ENCODE measurements at regions not wholly inside any gene's neighbourhood (a gene's known extent, or its start where the extent isn't known, plus 50 kb on each side); places are given as distances from the start of the nearest gene placed in this dataset.

DNA sequence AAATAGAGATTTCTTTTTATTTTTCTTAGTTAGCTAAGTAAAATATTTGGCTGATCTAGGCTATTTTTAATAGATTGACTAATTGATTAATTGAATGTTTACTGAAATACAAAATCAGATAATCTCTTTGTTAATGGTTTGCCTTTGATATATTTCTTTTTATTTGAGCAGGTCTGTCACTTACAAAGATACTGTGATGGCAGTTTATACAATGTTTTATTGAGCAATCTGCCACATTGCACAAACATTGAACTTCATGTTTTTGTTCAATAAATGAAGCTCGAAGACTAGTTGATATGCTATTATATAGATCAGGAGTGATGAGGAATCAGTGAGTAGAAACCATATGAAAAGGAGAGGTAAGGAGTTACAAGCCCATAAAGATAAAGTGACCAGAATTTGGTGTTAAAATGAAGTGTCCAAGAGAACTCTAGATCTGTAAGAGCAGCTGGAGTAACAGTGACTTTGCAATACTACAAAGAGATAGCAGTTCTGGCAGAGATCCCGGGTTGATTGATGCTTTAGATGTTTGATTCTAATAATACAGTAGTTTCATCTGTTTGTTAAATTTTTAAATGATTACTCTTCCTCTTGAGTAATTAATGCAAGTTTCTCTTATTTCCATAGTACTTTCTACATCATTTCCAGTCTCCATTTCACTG is 574.2 kb downstream of the CCDC85A start:
- Histone ChIP-seq H3K9me3 (ENCODE audit: low read depth) (no peaks in the 10 kb centered on the region), H4K20me1 (ENCODE audit: insufficient read depth) (no peaks in the 10 kb centered on the region), H3K9ac (no peak overlapping the region), H2AFZ (no peak overlapping the region), H3K79me2 (ENCODE audit: insufficient read depth) (no peaks in the 10 kb centered on the region), H3K4me3 (no peak overlapping the region), H3F3A (ENCODE audit: insufficient read depth) (no peaks in the 10 kb centered on the region), H3K27me3 (replicated peaks; ENCODE audit: insufficient read depth) (no peaks in the 10 kb centered on the region), H3K36me3 (ENCODE audit: low read depth) (no peaks in the 10 kb centered on the region), H3K9me2 (ENCODE audit: insufficient read depth) (no peaks in the 10 kb centered on the region), H3K4me1 (ENCODE audit: insufficient read depth) (no peaks in the 10 kb centered on the region), H3K27ac (no peak overlapping the region), H3K4me2 (ENCODE audit: unreplicated experiment) (no peak overlapping the region)
- 15 to 27% methylated on average over 2 of the region's 2 CpGs for whole genome bisulfite sequencing, 2 experiments (ENCODE audit: low coverage in 1 of 2, low lambda C conversion rate in 2 of 2, missing lambda C conversion rate in 2 of 2)
- TF ChIP-seq EZH2 (IDR thresholded peaks at IDR 0.05; ENCODE audit: insufficient read depth, poor library complexity, severe bottlenecking) (no peak), EZH2phosphoT487 (IDR thresholded peaks at IDR 0.05; ENCODE audit: insufficient read depth, low read depth) (no peak)
- in situ Hi-C loops (cut with MboI): no loop called here
- DNase-seq: no peak

DNA sequence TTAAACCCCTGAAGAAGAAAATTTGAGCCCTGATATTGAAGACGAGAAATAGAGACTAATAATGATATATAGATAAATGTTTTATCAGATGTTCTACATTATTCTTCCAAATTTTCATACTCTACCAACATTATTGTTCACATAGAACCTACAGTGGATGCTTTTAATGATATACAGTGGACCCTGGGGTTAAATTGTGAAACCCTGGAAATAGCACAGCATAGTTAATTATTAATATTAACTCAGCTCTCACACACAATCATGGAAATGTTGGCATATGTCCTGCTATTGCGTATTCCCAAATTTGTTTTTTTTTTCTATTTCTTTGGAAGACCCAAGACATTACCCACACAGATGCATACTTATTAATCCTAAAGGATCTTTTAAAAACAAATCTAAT is 579.9 kb downstream of the CCDC85A start:
- Histone ChIP-seq H3K4me2 (ENCODE audit: unreplicated experiment) (no peak overlapping the region), H3F3A (ENCODE audit: insufficient read depth) (no peaks in the 10 kb centered on the region), H3K9me3 (ENCODE audit: low read depth) (no peaks in the 10 kb centered on the region), H3K27me3 (replicated peaks; ENCODE audit: insufficient read depth) (no peaks in the 10 kb centered on the region), H4K20me1 (ENCODE audit: insufficient read depth) (no peaks in the 10 kb centered on the region), H3K79me2 (ENCODE audit: insufficient read depth) (no peaks in the 10 kb centered on the region), H3K4me3 (no peak overlapping the region), H2AFZ (no peak overlapping the region), H3K36me3 (ENCODE audit: low read depth) (no peaks in the 10 kb centered on the region), H3K4me1 (ENCODE audit: insufficient read depth) (no peaks in the 10 kb centered on the region), H3K9me2 (ENCODE audit: insufficient read depth) (no peaks in the 10 kb centered on the region), H3K9ac (no peak overlapping the region), H3K27ac (no peak overlapping the region)
- 42 to 43% methylated on average over 2 of the region's 2 CpGs for WGBS, 2 experiments (ENCODE audit: low coverage in 1 of 2, low lambda C conversion rate in 2 of 2, missing lambda C conversion rate in 2 of 2)
- no peak for TF ChIP-seq EZH2 (IDR thresholded peaks at IDR 0.05; ENCODE audit: insufficient read depth, poor library complexity, severe bottlenecking)
- no peak for TF ChIP-seq EZH2phosphoT487 (IDR thresholded peaks at IDR 0.05; ENCODE audit: insufficient read depth, low read depth)
- no peak for DNase-seq
- in situ Hi-C loops (cut with MboI): no loop called here

DNA sequence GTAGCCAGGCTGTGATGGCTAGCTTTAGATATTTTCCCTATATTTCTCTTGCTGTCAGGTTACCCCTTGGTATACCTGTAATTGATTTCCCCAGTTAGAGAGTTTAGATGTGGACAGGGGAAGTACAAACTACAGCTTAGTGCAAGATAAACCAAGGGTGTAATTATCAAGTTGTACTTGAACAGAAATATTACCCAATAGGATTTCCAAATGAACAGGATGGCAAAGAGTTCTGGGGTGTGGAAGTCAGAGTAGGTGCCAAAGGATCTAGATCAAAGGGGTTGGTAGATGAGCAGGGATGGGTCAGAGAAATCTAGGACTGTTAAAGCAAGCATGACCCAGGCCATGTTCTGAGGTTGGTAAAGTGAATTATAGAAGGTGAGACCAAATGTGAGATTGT is 585.2 kb downstream of the CCDC85A start:
- no peak overlapping the region for H3K9ac ChIP-seq
- no peaks in the 10 kb centered on the region for H3K79me2 ChIP-seq (ENCODE audit: insufficient read depth)
- no peak overlapping the region for H2AFZ ChIP-seq
- no peak for TF ChIP-seq EZH2phosphoT487 (IDR thresholded peaks at IDR 0.05; ENCODE audit: insufficient read depth, low read depth)
- no peak for TF ChIP-seq EZH2 (IDR thresholded peaks at IDR 0.05; ENCODE audit: insufficient read depth, poor library complexity, severe bottlenecking)
- no peak for DNase-seq
- no peaks in the 10 kb centered on the region for H3K9me3 ChIP-seq (ENCODE audit: low read depth)
- peaks cover 6% of the 10 kb centered on the region; the same call in 1 of the 2 replicates for H3K4me1 ChIP-seq (ENCODE audit: insufficient read depth)
- no peak overlapping the region for H3K27ac ChIP-seq
- no peaks in the 10 kb centered on the region for H3K27me3 ChIP-seq (replicated peaks; ENCODE audit: insufficient read depth)
- no peak overlapping the region for H3K4me2 ChIP-seq (ENCODE audit: unreplicated experiment)
- in situ Hi-C loops (cut with MboI): no loop called here
- H3K9me2 ChIP-seq (ENCODE audit: insufficient read depth): no peaks in the 10 kb centered on the region
- H4K20me1 ChIP-seq (ENCODE audit: insufficient read depth): no peaks in the 10 kb centered on the region
- H3K36me3 ChIP-seq (ENCODE audit: low read depth): no peaks in the 10 kb centered on the region
- no peak overlapping the region for H3K4me3 ChIP-seq
- 0 out of 2 replicates have a peak, but pooled peaks cover 11% of the 10 kb centered on the region for H3F3A ChIP-seq (ENCODE audit: insufficient read depth)

DNA sequence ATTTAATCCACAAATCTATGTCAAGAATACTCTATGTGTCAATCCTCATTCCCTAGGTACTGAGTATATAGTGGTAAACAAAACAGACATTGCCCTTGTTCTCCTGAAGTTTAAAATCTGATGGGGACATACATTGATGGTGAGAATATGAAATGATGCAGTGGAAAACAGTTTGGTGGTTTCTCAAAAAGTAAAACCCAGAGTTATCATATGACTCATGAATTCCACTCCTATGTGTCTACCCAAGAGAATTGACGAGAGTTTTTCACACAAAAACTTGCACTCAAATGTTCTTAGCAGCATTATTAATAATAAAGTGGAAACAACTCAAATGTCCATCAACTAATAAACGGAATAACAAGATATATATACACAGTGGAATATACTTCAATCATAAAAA is 586.7 kb downstream of the CCDC85A start:
- no peaks in the 10 kb centered on the region for H4K20me1 ChIP-seq (ENCODE audit: insufficient read depth)
- H3K79me2 ChIP-seq (ENCODE audit: insufficient read depth): no peaks in the 10 kb centered on the region
- peaks cover 6% of the 10 kb centered on the region; the same call in 1 of the 2 replicates for H3K4me1 ChIP-seq (ENCODE audit: insufficient read depth)
- no peak overlapping the region for H3K4me2 ChIP-seq (ENCODE audit: unreplicated experiment)
- H3K36me3 ChIP-seq (ENCODE audit: low read depth): no peaks in the 10 kb centered on the region
- in situ Hi-C loops (cut with MboI): no loop called here
- TF ChIP-seq EZH2 (IDR thresholded peaks at IDR 0.05; ENCODE audit: insufficient read depth, poor library complexity, severe bottlenecking) (no peak), EZH2phosphoT487 (IDR thresholded peaks at IDR 0.05; ENCODE audit: insufficient read depth, low read depth) (no peak)
- no peak overlapping the region for H3K27ac ChIP-seq
- 0 out of 2 replicates have a peak, but pooled peaks cover 11% of the 10 kb centered on the region for H3F3A ChIP-seq (ENCODE audit: insufficient read depth)
- WGBS, 2 experiments (ENCODE audit: low coverage in 1 of 2, low lambda C conversion rate in 2 of 2, missing lambda C conversion rate in 2 of 2): 1 to 4% methylated on average over 2 of the region's 2 CpGs
- H3K9ac ChIP-seq: no peak overlapping the region
- DNase-seq: peak; percentile 64
- H3K4me3 ChIP-seq: no peak overlapping the region
- no peak overlapping the region for H2AFZ ChIP-seq
- H3K9me2 ChIP-seq (ENCODE audit: insufficient read depth): no peaks in the 10 kb centered on the region
- no peaks in the 10 kb centered on the region for H3K27me3 ChIP-seq (replicated peaks; ENCODE audit: insufficient read depth)
- no peaks in the 10 kb centered on the region for H3K9me3 ChIP-seq (ENCODE audit: low read depth)

DNA sequence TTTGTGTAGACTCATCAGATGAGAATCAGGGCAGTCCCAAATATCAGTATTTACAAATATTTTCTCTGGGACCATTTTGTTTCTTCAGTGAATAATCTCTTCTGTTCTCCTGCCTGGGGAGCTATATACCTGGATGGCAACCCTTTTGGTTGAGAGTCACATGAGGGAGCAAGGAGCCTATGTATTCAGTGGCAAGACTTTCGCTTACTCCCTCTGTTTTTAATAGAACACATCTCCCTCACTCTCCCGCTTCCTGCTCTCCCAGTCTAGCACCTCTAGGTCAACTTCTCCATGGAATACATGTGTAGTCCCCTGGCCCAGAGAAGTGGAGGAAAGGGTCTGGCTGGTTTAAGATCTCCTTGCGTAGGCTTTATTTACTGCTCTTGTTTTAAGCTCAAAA is 600.3 kb downstream of the CCDC85A start:
- TF ChIP-seq EZH2 (IDR thresholded peaks at IDR 0.05; ENCODE audit: insufficient read depth, poor library complexity, severe bottlenecking) (no peak), EZH2phosphoT487 (IDR thresholded peaks at IDR 0.05; ENCODE audit: insufficient read depth, low read depth) (no peak)
- Histone ChIP-seq H3F3A (ENCODE audit: insufficient read depth) (no peaks in the 10 kb centered on the region), H3K4me1 (ENCODE audit: insufficient read depth) (no peaks in the 10 kb centered on the region), H3K36me3 (ENCODE audit: low read depth) (no peaks in the 10 kb centered on the region), H4K20me1 (ENCODE audit: insufficient read depth) (no peaks in the 10 kb centered on the region), H3K4me3 (no peak overlapping the region), H3K27me3 (replicated peaks; ENCODE audit: insufficient read depth) (no peaks in the 10 kb centered on the region), H3K4me2 (ENCODE audit: unreplicated experiment) (no peak overlapping the region), H3K9ac (no peak overlapping the region), H2AFZ (no peak overlapping the region), H3K9me3 (ENCODE audit: low read depth) (no peaks in the 10 kb centered on the region), H3K79me2 (ENCODE audit: insufficient read depth) (no peaks in the 10 kb centered on the region), H3K9me2 (ENCODE audit: insufficient read depth) (no peaks in the 10 kb centered on the region), H3K27ac (no peak overlapping the region)
- WGBS, 2 experiments (ENCODE audit: low coverage in 1 of 2, low lambda C conversion rate in 2 of 2, missing lambda C conversion rate in 2 of 2): 37 to 49% methylated on average over 3 of the region's 3 CpGs
- DNase-seq: no peak
- in situ Hi-C loops (cut with MboI): no loop called here

Measured in GM23248 (cell line).